Neural cell (in vitro differentiated cells): ENCODE measurements at regions not wholly inside any gene's neighbourhood (a gene's known extent, or its start where the extent isn't known, plus 50 kb on each side); places are given as distances from the start of the nearest gene placed in this dataset.

ENCODE experiments used
- H2AFZ ChIP-seq: fragments of 200-600, 300-800 bp; sonication (generic), shearing (Covaris generic); 2 replicates; pipeline ENCODE4 v1.6.0; 2014; ENCODE audit warnings: low read depth, mild to moderate bottlenecking, antibody characterized with exemption, low read length, moderate library complexity
- H3F3A ChIP-seq: fragments of 200-600 bp; shearing (Covaris generic); 2 replicates; pipeline ENCODE4 v1.6.1; 2016; ENCODE audit warnings: mild to moderate bottlenecking, moderate library complexity, mixed read lengths, antibody characterized with exemption, low read length; ENCODE audit not compliant: insufficient read depth, poor library complexity, severe bottlenecking
- H3K27ac ChIP-seq: fragments of 200-600, 300-800 bp; sonication (generic), shearing (Covaris generic); 2 replicates; pipeline ENCODE4 v1.5.1; 2014; ENCODE audit warnings: mild to moderate bottlenecking, low read length, moderate library complexity
- H3K27me3 ChIP-seq: fragments of 300-800, 200-600 bp; sonication (generic), shearing (Covaris generic); 2 replicates; pipeline ENCODE4 v1.6.0; 2014; ENCODE audit warnings: mild to moderate bottlenecking, low read depth, low read length, moderate library complexity; ENCODE audit not compliant: insufficient read depth
- H3K36me3 ChIP-seq: fragments of 300-800, 200-600 bp; sonication (generic), shearing (Covaris generic); 2 replicates; pipeline ENCODE4 v1.5.1; 2014; ENCODE audit warnings: mild to moderate bottlenecking, antibody characterized with exemption, low read length, moderate library complexity; ENCODE audit not compliant: insufficient read depth
- H3K4me2 ChIP-seq: fragments of 300-800, 200-600 bp; sonication (generic), shearing (Covaris generic); 2 replicates; pipeline ENCODE4 v1.6.0; 2014; ENCODE audit warnings: mild to moderate bottlenecking, low read length
- H3K4me3 ChIP-seq: fragments of 300-800, 200-600 bp; sonication (generic), shearing (Covaris generic); 2 replicates; pipeline ENCODE4 v1.5.1; 2014; ENCODE audit warnings: mild to moderate bottlenecking, low read length, moderate library complexity
- H3K79me2 ChIP-seq: fragments of 200-600 bp; shearing (Covaris generic); replicated peaks from 2 replicates; pipeline ENCODE4 v1.6.0; 2014; ENCODE audit warnings: mild to moderate bottlenecking, low read length, moderate library complexity; ENCODE audit not compliant: insufficient read depth
- H3K9ac ChIP-seq: fragments of 300-800, 200-600 bp; sonication (generic), shearing (Covaris generic); 2 replicates; pipeline ENCODE4 v1.6.1; 2016; ENCODE audit warnings: mild to moderate bottlenecking, low read length, mixed read lengths
- H3K9me2 ChIP-seq: fragments of 200-600 bp; shearing (Covaris generic); 2 replicates; pipeline ENCODE4 v1.6.1; 2016; ENCODE audit warnings: mild to moderate bottlenecking, low read length, mixed read lengths; ENCODE audit not compliant: insufficient read depth
- H3K9me3 ChIP-seq: fragments of 200-600, 300-800 bp; sonication (generic), shearing (Covaris generic); 2 replicates; pipeline ENCODE4 v1.6.1; 2016; ENCODE audit warnings: mild to moderate bottlenecking, mixed run types, low read length, moderate library complexity, mixed read lengths
- H4K20me1 ChIP-seq: fragments of 200-600 bp; shearing (Covaris generic); 2 replicates; pipeline ENCODE4 v1.6.1; 2016; ENCODE audit warnings: mild to moderate bottlenecking, mixed run types; ENCODE audit not compliant: insufficient read depth
- EP300 ChIP-seq: fragments of 450-650 bp; conservative IDR thresholded peaks from 2 replicates; pipeline ENCODE4 v1.6.1; 2014; ENCODE audit warnings: antibody characterized with exemption, mild to moderate bottlenecking, moderate library complexity; ENCODE audit not compliant: poor library complexity, severe bottlenecking
- EZH2 ChIP-seq: fragments of 200-600, 300-800 bp; shearing (Covaris generic), sonication (generic); IDR thresholded peaks from 2 replicates; pipeline ENCODE4 v1.6.1; 2014; ENCODE audit warnings: antibody characterized with exemption, low read length, borderline replicate concordance, mild to moderate bottlenecking; ENCODE audit not compliant: insufficient read depth, poor library complexity, severe bottlenecking
- MXI1 ChIP-seq: fragments of 450-650 bp; conservative IDR thresholded peaks from 2 replicates; pipeline ENCODE4 v1.6.1; 2014; ENCODE audit warnings: antibody characterized with exemption, mild to moderate bottlenecking; ENCODE audit not compliant: poor library complexity, severe bottlenecking
- POLR2AphosphoS5 ChIP-seq: IDR thresholded peaks from 2 replicates; pipeline ENCODE4 v1.6.1; 2012
- RAD21 ChIP-seq: fragments of 450-650 bp; conservative IDR thresholded peaks from 2 replicates; pipeline ENCODE4 v1.6.1; 2014; ENCODE audit warnings: antibody characterized with exemption, mild to moderate bottlenecking, moderate library complexity
- REST ChIP-seq: IDR thresholded peaks from 2 replicates; pipeline ENCODE4 v1.6.1; 2012; ENCODE audit warnings: borderline replicate concordance
- SMC3 ChIP-seq: fragments of 450-650 bp; conservative IDR thresholded peaks from 2 replicates; pipeline ENCODE4 v1.6.1; 2014; ENCODE audit warnings: antibody characterized with exemption, mild to moderate bottlenecking, moderate library complexity; ENCODE audit not compliant: poor library complexity
- TAF1 ChIP-seq: IDR thresholded peaks from 2 replicates; pipeline ENCODE4 v1.6.1; 2012; ENCODE audit warnings: low read depth
- TF ChIP-seq, protein P1 (sequence below): fragments of 450-650 bp; IDR thresholded peaks from 2 replicates; pipeline ENCODE4 v1.5.1; 2014; ENCODE audit warnings: antibody characterized with exemption, mild to moderate bottlenecking, moderate library complexity; ENCODE audit not compliant: poor library complexity, severe bottlenecking

DNA sequence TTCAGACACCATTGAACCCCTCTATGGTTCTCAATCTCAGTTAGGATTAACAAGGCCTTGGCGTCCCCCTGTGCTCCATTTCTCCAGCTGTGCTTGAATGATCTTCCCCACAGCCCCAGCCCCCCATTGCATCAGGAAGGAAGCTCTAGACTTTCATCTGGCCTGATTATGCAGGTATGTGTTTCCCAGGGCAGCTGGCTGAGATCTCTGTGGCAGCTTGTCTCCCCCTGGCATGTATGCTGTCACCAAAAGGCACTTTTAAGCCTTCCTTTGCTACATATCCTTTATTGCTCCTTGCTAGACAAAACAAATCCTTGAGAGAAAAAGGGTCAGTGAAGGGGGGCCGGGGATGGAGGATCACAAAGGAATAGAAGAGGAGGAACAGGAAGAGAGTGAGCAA, 1056.0 kb upstream of the SLIT2 start:
- TF ChIP-seq EZH2 (no peak), EP300 (no peak), SMC3 (no peak), RAD21 (no peak), MXI1 (no peak), REST (no peak), TAF1 (no peak), POLR2AphosphoS5 (no peak)
- TF ChIP-seq, protein P1, sequence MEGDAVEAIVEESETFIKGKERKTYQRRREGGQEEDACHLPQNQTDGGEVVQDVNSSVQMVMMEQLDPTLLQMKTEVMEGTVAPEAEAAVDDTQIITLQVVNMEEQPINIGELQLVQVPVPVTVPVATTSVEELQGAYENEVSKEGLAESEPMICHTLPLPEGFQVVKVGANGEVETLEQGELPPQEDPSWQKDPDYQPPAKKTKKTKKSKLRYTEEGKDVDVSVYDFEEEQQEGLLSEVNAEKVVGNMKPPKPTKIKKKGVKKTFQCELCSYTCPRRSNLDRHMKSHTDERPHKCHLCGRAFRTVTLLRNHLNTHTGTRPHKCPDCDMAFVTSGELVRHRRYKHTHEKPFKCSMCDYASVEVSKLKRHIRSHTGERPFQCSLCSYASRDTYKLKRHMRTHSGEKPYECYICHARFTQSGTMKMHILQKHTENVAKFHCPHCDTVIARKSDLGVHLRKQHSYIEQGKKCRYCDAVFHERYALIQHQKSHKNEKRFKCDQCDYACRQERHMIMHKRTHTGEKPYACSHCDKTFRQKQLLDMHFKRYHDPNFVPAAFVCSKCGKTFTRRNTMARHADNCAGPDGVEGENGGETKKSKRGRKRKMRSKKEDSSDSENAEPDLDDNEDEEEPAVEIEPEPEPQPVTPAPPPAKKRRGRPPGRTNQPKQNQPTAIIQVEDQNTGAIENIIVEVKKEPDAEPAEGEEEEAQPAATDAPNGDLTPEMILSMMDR: no peak
- no peak overlapping the region for H2AFZ ChIP-seq
- H3K27ac ChIP-seq: no peak overlapping the region

DNA sequence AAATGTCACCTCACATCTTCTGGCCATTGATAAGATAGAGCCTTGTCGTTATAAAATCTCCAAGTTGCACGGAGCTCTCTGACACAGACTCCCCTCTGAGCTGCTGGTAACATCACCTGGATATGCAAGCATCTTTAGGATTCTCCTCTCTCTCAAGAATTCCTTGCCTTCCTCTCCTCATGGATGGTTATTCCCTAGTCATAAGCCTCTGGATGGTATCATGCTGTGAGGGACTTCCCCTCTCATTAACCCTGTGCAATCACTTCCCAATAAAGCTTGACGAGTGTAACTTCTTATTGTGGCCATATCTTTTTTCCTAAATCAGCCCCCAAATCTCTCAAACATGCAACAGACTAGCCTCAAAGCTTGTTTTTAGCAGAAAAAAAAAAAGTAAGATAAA, 1057.0 kb upstream of the SLIT2 start:
- no peak overlapping the region for H3K27ac ChIP-seq
- H3K4me2 ChIP-seq: no peak overlapping the region

More for the DNA sequence above, 1056.0 kb upstream of the SLIT2 start:
- Histone ChIP-seq H3K4me2 (no peak overlapping the region), H4K20me1 (no peaks in the 10 kb centered on the region), H3K27me3 (no peaks in the 10 kb centered on the region), H3K9ac (no peak overlapping the region), H3K9me3 (no peaks in the 10 kb centered on the region), H3K79me2 (no peaks in the 10 kb centered on the region), H3F3A (no peaks in the 10 kb centered on the region), H3K4me3 (no peak overlapping the region), H3K9me2 (no peaks in the 10 kb centered on the region), H3K36me3 (no peaks in the 10 kb centered on the region)

More for the DNA sequence above, 1057.0 kb upstream of the SLIT2 start:
- Histone ChIP-seq H4K20me1 (no peaks in the 10 kb centered on the region), H3K79me2 (no peaks in the 10 kb centered on the region), H3K27me3 (no peaks in the 10 kb centered on the region), H3K9me3 (no peaks in the 10 kb centered on the region), H3K36me3 (no peaks in the 10 kb centered on the region), H3K9ac (no peak overlapping the region), H3F3A (no peaks in the 10 kb centered on the region), H2AFZ (no peak overlapping the region), H3K9me2 (no peaks in the 10 kb centered on the region), H3K4me3 (no peak overlapping the region)
- TF ChIP-seq POLR2AphosphoS5 (no peak), EZH2 (no peak)
- TF ChIP-seq, protein P1: no peak
